ENCODE measurements at regions not wholly inside any gene's neighbourhood (a gene's known extent, or its start where the extent isn't known, plus 50 kb on each side); places are given as distances from the start of the nearest gene placed in this dataset.

- POLR2A ChIA-PET: no interaction called here
- CTCF ChIA-PET: interaction anchor here (2.6 kb wide), 1 partner anchor 180 kb away, joined by 7 read pairs; the partner anchor contains the start of gene DIPK2A
- TF ChIP-seq CTCF (IDR thresholded peaks at IDR 0.05; ENCODE audit: control extremely low read depth, extremely low read depth, low read depth, missing control alignments): no peak
Observed at GRCh38 chr3:144151983-144152382, 180.4 kb downstream of the DIPK2A start.

GRCh38 chr3:144160627-144161026 lies 189.0 kb downstream of the DIPK2A start:
- TF ChIP-seq CTCF (IDR thresholded peaks at IDR 0.05; ENCODE audit: control extremely low read depth, extremely low read depth, low read depth, missing control alignments): no peak
- CTCF ChIA-PET: interaction anchor here (1.6 kb wide), 1 partner anchor 12 kb away, joined by 3 read pairs; no protein-coding TSS in a partner anchor
- DNase-seq (ENCODE audit: extremely low spot score): no peak
- POLR2A ChIA-PET: no interaction called here

More at GRCh38 chr3:144151983-144152382, 180.4 kb downstream of the DIPK2A start:
- no peak for DNase-seq (ENCODE audit: extremely low spot score)

GRCh38 chr3:144162042-144162441 lies 190.4 kb downstream of the DIPK2A start:
- TF ChIP-seq CTCF (IDR thresholded peaks at IDR 0.05; ENCODE audit: control extremely low read depth, extremely low read depth, low read depth, missing control alignments): no peak
- ChIA-PET CTCF (interaction anchor here (1.0 to 1.4 kb wide), 3 partner anchors 12 to 192 kb away, joined by 3 to 4 read pairs (median 3); no protein-coding TSS in a partner anchor), POLR2A (no interaction called here)
- no peak for DNase-seq (ENCODE audit: extremely low spot score)

- TF ChIP-seq CTCF (IDR thresholded peaks at IDR 0.05; ENCODE audit: control extremely low read depth, extremely low read depth, low read depth, missing control alignments): no peak
- ChIA-PET POLR2A (no interaction called here), CTCF (interaction anchor here (1.8 to 2.1 kb wide), 3 partner anchors 8 to 14 kb away, joined by 5 to 8 read pairs (median 6); no protein-coding TSS in a partner anchor)
- DNase-seq (ENCODE audit: extremely low spot score): no peak
Observed at GRCh38 chr3:144164352-144164751, 192.7 kb downstream of the DIPK2A start.

- POLR2A ChIA-PET: no interaction called here
- CTCF ChIA-PET: interaction anchor here (2.0 kb wide), 1 partner anchor 13 kb away, joined by 7 read pairs; no protein-coding TSS in a partner anchor
- no peak for DNase-seq (ENCODE audit: extremely low spot score)
- no peak for TF ChIP-seq CTCF (IDR thresholded peaks at IDR 0.05; ENCODE audit: control extremely low read depth, extremely low read depth, low read depth, missing control alignments)
Observed at GRCh38 chr3:144165482-144165881, 193.9 kb downstream of the DIPK2A start.

GRCh38 chr3:144167634-144168033 lies 196.0 kb downstream of the DIPK2A start:
- POLR2A ChIA-PET: no interaction called here
- DNase-seq (ENCODE audit: extremely low spot score): no peak
- TF ChIP-seq CTCF (IDR thresholded peaks at IDR 0.05; ENCODE audit: control extremely low read depth, extremely low read depth, low read depth, missing control alignments): no peak
- CTCF ChIA-PET: interaction anchor here (0.7 to 1.6 kb wide), 7 partner anchors 8 to 109 kb away, joined by 3 to 5 read pairs (median 3); no protein-coding TSS in a partner anchor

Measured in GM10248 (cell line).